ENCODE measurements at regions not wholly inside any gene's neighbourhood (a gene's known extent, or its start where the extent isn't known, plus 50 kb on each side); places are given as distances from the start of the nearest gene placed in this dataset.
A peak's percentile ranks its signal among the peaks of the same experiment; 100 is the strongest.

GRCh38 chr11:128328955-128329551 lies 258.3 kb downstream of the ETS1 start:
- DNase-seq (ENCODE audit: low read depth): no peak

- DNase-seq (ENCODE audit: low read depth): no peak
Measured at GRCh38 chr11:128327274-128327673, 260.1 kb downstream of the ETS1 start.

- DNase-seq (ENCODE audit: low read depth): no peak
Measured at GRCh38 chr11:128326791-128327190, 260.6 kb downstream of the ETS1 start.

GRCh38 chr11:128324531-128325141 lies 262.7 kb downstream of the ETS1 start:
- DNase-seq (ENCODE audit: low read depth): no peak

GRCh38 chr11:128324051-128324481 lies 263.3 kb downstream of the ETS1 start:
- DNase-seq (ENCODE audit: low read depth): no peak

- peak; percentile 46 for DNase-seq (ENCODE audit: low read depth)
Measured at GRCh38 chr11:128323381-128323780, 264.0 kb downstream of the ETS1 start.

- no peak for DNase-seq (ENCODE audit: low read depth)
Measured at GRCh38 chr11:128318856-128319474, 268.4 kb downstream of the ETS1 start.

GRCh38 chr11:128316541-128317227 lies 270.7 kb downstream of the ETS1 start:
- no peak for DNase-seq (ENCODE audit: low read depth)

- no peak for DNase-seq (ENCODE audit: low read depth)
Measured at GRCh38 chr11:128315933-128316332, 271.4 kb downstream of the ETS1 start.

- no peak for DNase-seq (ENCODE audit: low read depth)
Measured at GRCh38 chr11:128313931-128314330, 273.4 kb downstream of the ETS1 start.

GRCh38 chr11:128311742-128312719 lies 275.3 kb downstream of the ETS1 start:
- no peak for DNase-seq (ENCODE audit: low read depth)

GRCh38 chr11:128310676-128311445 lies 276.5 kb downstream of the ETS1 start:
- no peak for DNase-seq (ENCODE audit: low read depth)

- no peak for DNase-seq (ENCODE audit: low read depth)
Measured at GRCh38 chr11:128310005-128310404, 277.4 kb downstream of the ETS1 start.

- no peak for DNase-seq (ENCODE audit: low read depth)
Measured at GRCh38 chr11:128308794-128309193, 278.6 kb downstream of the ETS1 start.

- no peak for DNase-seq (ENCODE audit: low read depth)
Measured at GRCh38 chr11:128305588-128305987, 281.8 kb downstream of the ETS1 start.

GRCh38 chr11:128304666-128305485 lies 282.5 kb downstream of the ETS1 start:
- no peak for DNase-seq (ENCODE audit: low read depth)

- no peak for DNase-seq (ENCODE audit: low read depth)
Measured at GRCh38 chr11:128304116-128304515, 283.2 kb downstream of the ETS1 start.

- DNase-seq (ENCODE audit: low read depth): no peak
Measured at GRCh38 chr11:128303383-128303782, 284.0 kb downstream of the ETS1 start.

GRCh38 chr11:128302425-128303186 lies 284.8 kb downstream of the ETS1 start:
- no peak for DNase-seq (ENCODE audit: low read depth)
